SJCRH30 (cell line): ENCODE measurements at regions not wholly inside any gene's neighbourhood (a gene's known extent, or its start where the extent isn't known, plus 50 kb on each side); places are given as distances from the start of the nearest gene placed in this dataset.

Experiments
- DNase-seq, 2 experiments: peaks; one replicate each; pipeline ENCODE4 v3.0.0-alpha.2; 2015 to 2020
- H3K27ac ChIP-seq: fragments of 250-450 bp; sonication (Bioruptor Pico); 2 replicates; pipeline ENCODE4 v1.5.1; 2020; ENCODE audit warnings: mild to moderate bottlenecking, moderate library complexity
- H3K27me3 ChIP-seq: fragments of 250-450 bp; sonication (Bioruptor Pico); 2 replicates; pipeline ENCODE4 v1.5.1; 2020; ENCODE audit warnings: mild to moderate bottlenecking, moderate library complexity
- H3K36me3 ChIP-seq: fragments of 250-450 bp; sonication (Bioruptor Pico); 2 replicates; pipeline ENCODE4 v1.5.1; 2020; ENCODE audit warnings: mild to moderate bottlenecking, moderate library complexity
- H3K4me1 ChIP-seq: fragments of 250-450 bp; sonication (Bioruptor Pico); 2 replicates; pipeline ENCODE4 v1.5.1; 2020; ENCODE audit warnings: mild to moderate bottlenecking, moderate library complexity
- H3K4me3 ChIP-seq: fragments of 250-450 bp; sonication (Bioruptor Pico); 2 replicates; pipeline ENCODE4 v1.5.1; 2020; ENCODE audit warnings: mild to moderate bottlenecking, moderate library complexity
- H3K9me3 ChIP-seq: fragments of 250-450 bp; sonication (Bioruptor Pico); replicated peaks from 2 replicates; pipeline ENCODE4 v1.5.1; 2020; ENCODE audit warnings: mild to moderate bottlenecking, moderate library complexity

GRCh38 chr1:101310506-101310905 is 73.7 kb downstream of the S1PR1 start:
- H3K27me3 ChIP-seq: no peaks in the 10 kb centered on the region
- no peaks in the 10 kb centered on the region for H3K9me3 ChIP-seq
- no peaks in the 10 kb centered on the region for H3K4me1 ChIP-seq
- H3K36me3 ChIP-seq: no peaks in the 10 kb centered on the region
- DNase-seq: no peak
- H3K27ac ChIP-seq: no peak overlapping the region
- H3K4me3 ChIP-seq: no peak overlapping the region

- Histone ChIP-seq H3K9me3 (no peaks in the 10 kb centered on the region), H3K36me3 (no peaks in the 10 kb centered on the region), H3K27ac (no peak overlapping the region), H3K4me3 (no peak overlapping the region), H3K4me1 (peaks cover 5% of the 10 kb centered on the region), H3K27me3 (no peaks in the 10 kb centered on the region)
- no peak for DNase-seq
These were observed 74.5 kb downstream of the S1PR1 start for GRCh38 chr1:101311146-101311920.

- Histone ChIP-seq H3K27ac (no peak overlapping the region), H3K27me3 (no peaks in the 10 kb centered on the region), H3K36me3 (no peaks in the 10 kb centered on the region), H3K4me3 (no peak overlapping the region), H3K9me3 (no peaks in the 10 kb centered on the region), H3K4me1 (peaks cover 5% of the 10 kb centered on the region)
- no peak for DNase-seq
These were observed 75.3 kb downstream of the S1PR1 start for GRCh38 chr1:101312147-101312546.

- Histone ChIP-seq H3K4me3 (no peak overlapping the region), H3K27ac (no peak overlapping the region), H3K9me3 (no peaks in the 10 kb centered on the region), H3K36me3 (no peaks in the 10 kb centered on the region), H3K4me1 (peaks cover 5% of the 10 kb centered on the region), H3K27me3 (no peaks in the 10 kb centered on the region)
- DNase-seq: no peak
These were observed 76.5 kb downstream of the S1PR1 start for GRCh38 chr1:101313356-101313755.

- DNase-seq: no peak
These were observed 77.4 kb downstream of the S1PR1 start for GRCh38 chr1:101314244-101314643.

GRCh38 chr1:101316256-101316655 is 79.4 kb downstream of the S1PR1 start:
- Histone ChIP-seq H3K9me3 (no peaks in the 10 kb centered on the region), H3K27me3 (no peaks in the 10 kb centered on the region), H3K4me3 (0 out of 2 replicates have a peak overlapping the region, but pooled peaks have one; percentile 16), H3K4me1 (peaks cover 5% of the 10 kb centered on the region), H3K27ac (no peak overlapping the region), H3K36me3 (no peaks in the 10 kb centered on the region)
- peak; percentile 66 to 83 for DNase-seq

More at GRCh38 chr1:101314244-101314643, 77.4 kb downstream of the S1PR1 start:
- no peaks in the 10 kb centered on the region for H3K9me3 ChIP-seq
- no peak overlapping the region for H3K27ac ChIP-seq
- H3K36me3 ChIP-seq: no peaks in the 10 kb centered on the region
- no peaks in the 10 kb centered on the region for H3K27me3 ChIP-seq
- H3K4me1 ChIP-seq: peaks cover 5% of the 10 kb centered on the region
- H3K4me3 ChIP-seq: no peak overlapping the region

- Histone ChIP-seq H3K27me3 (no peaks in the 10 kb centered on the region), H3K36me3 (no peaks in the 10 kb centered on the region), H3K4me3 (no peak overlapping the region), H3K9me3 (no peaks in the 10 kb centered on the region), H3K4me1 (peaks cover 5% of the 10 kb centered on the region), H3K27ac (no peak overlapping the region)
- no peak for DNase-seq
These were observed 80.0 kb downstream of the S1PR1 start for GRCh38 chr1:101316799-101317198.

GRCh38 chr1:101317590-101317989 is 80.8 kb downstream of the S1PR1 start:
- H3K4me3 ChIP-seq: no peak overlapping the region
- H3K27ac ChIP-seq: no peak overlapping the region
- no peaks in the 10 kb centered on the region for H3K9me3 ChIP-seq
- DNase-seq: peak; percentile 26 to 62
- no peaks in the 10 kb centered on the region for H3K36me3 ChIP-seq
- peaks cover 5% of the 10 kb centered on the region for H3K4me1 ChIP-seq
- no peaks in the 10 kb centered on the region for H3K27me3 ChIP-seq

GRCh38 chr1:101323535-101323934 is 86.7 kb downstream of the S1PR1 start:
- H3K36me3 ChIP-seq: no peaks in the 10 kb centered on the region
- H3K27me3 ChIP-seq: no peaks in the 10 kb centered on the region
- H3K4me1 ChIP-seq: no peaks in the 10 kb centered on the region
- no peaks in the 10 kb centered on the region for H3K9me3 ChIP-seq
- H3K4me3 ChIP-seq: no peak overlapping the region
- no peak overlapping the region for H3K27ac ChIP-seq
- DNase-seq: no peak

GRCh38 chr1:101325144-101325543 is 88.3 kb downstream of the S1PR1 start:
- Histone ChIP-seq H3K9me3 (no peaks in the 10 kb centered on the region), H3K36me3 (no peaks in the 10 kb centered on the region), H3K4me1 (no peaks in the 10 kb centered on the region), H3K4me3 (no peak overlapping the region), H3K27ac (no peak overlapping the region), H3K27me3 (no peaks in the 10 kb centered on the region)
- DNase-seq: no peak

GRCh38 chr1:101330427-101331130 is 93.8 kb downstream of the S1PR1 start:
- H3K9me3 ChIP-seq: no peaks in the 10 kb centered on the region
- H3K27ac ChIP-seq: no peak overlapping the region
- no peaks in the 10 kb centered on the region for H3K4me1 ChIP-seq
- no peak for DNase-seq
- no peaks in the 10 kb centered on the region for H3K36me3 ChIP-seq
- H3K4me3 ChIP-seq: no peak overlapping the region
- no peaks in the 10 kb centered on the region for H3K27me3 ChIP-seq

- H3K4me3 ChIP-seq: no peak overlapping the region
- no peaks in the 10 kb centered on the region for H3K4me1 ChIP-seq
- no peak for DNase-seq
- H3K27ac ChIP-seq: no peak overlapping the region
- no peaks in the 10 kb centered on the region for H3K27me3 ChIP-seq
- no peaks in the 10 kb centered on the region for H3K9me3 ChIP-seq
- no peaks in the 10 kb centered on the region for H3K36me3 ChIP-seq
These were observed 95.0 kb downstream of the S1PR1 start for GRCh38 chr1:101331794-101332193.

GRCh38 chr1:101332633-101333032 is 95.8 kb downstream of the S1PR1 start:
- H3K36me3 ChIP-seq: no peaks in the 10 kb centered on the region
- H3K9me3 ChIP-seq: no peaks in the 10 kb centered on the region
- no peak for DNase-seq
- H3K4me1 ChIP-seq: no peaks in the 10 kb centered on the region
- no peak overlapping the region for H3K27ac ChIP-seq
- no peak overlapping the region for H3K4me3 ChIP-seq
- H3K27me3 ChIP-seq: no peaks in the 10 kb centered on the region

- no peaks in the 10 kb centered on the region for H3K4me1 ChIP-seq
- no peaks in the 10 kb centered on the region for H3K36me3 ChIP-seq
- no peak overlapping the region for H3K4me3 ChIP-seq
- H3K27ac ChIP-seq: no peak overlapping the region
- no peaks in the 10 kb centered on the region for H3K9me3 ChIP-seq
- DNase-seq: no peak
- no peaks in the 10 kb centered on the region for H3K27me3 ChIP-seq
These were observed 96.4 kb downstream of the S1PR1 start for GRCh38 chr1:101333186-101333585.

GRCh38 chr1:101337968-101338367 is 101.1 kb downstream of the S1PR1 start:
- no peaks in the 10 kb centered on the region for H3K27me3 ChIP-seq
- H3K27ac ChIP-seq: no peak overlapping the region
- H3K4me1 ChIP-seq: no peaks in the 10 kb centered on the region
- H3K4me3 ChIP-seq: no peak overlapping the region
- H3K9me3 ChIP-seq: no peaks in the 10 kb centered on the region
- no peaks in the 10 kb centered on the region for H3K36me3 ChIP-seq
- no peak for DNase-seq
